Stimulated activated CD4-positive, alpha-beta T cell treated with anti-CD3 and anti-CD28 coated beads, TNF-alpha, amount 100 ng/mL, for 24 hours (primary cell): ENCODE measurements at regions not wholly inside any gene's neighbourhood (a gene's known extent, or its start where the extent isn't known, plus 50 kb on each side); places are given as distances from the start of the nearest gene placed in this dataset.

Experiments used
- DNase-seq, 3 experiments: peaks; one replicate each; pipeline ENCODE4 v3.0.0-alpha.2; 2020; ENCODE audit warnings: low read depth in 3 of 3

- DNase-seq = no peak
These were observed 148.3 kb downstream of the IRX2 start for GRCh38 chr5:2603272-2603575.

GRCh38 chr5:2602451-2603271 lies 148.8 kb downstream of the IRX2 start:
- no peak for DNase-seq

- no peak for DNase-seq
These were observed 153.0 kb downstream of the IRX2 start for GRCh38 chr5:2598503-2598902.

DNA sequence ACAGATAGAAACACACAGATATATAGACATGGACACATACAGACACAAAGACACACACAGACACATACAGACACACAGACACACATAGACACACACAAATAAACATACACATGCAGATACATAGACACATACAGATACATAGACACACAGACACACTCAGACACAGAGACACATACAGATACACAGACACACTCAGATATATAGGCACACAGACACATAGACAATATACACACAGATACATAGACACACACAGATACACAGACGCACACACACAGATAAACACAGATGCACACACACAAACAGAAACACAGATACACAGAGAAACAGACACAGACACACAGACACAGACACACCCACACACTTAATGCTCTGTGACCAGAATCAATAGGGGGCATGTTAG lies 156.8 kb downstream of the IRX2 start:
- DNase-seq = no peak

DNA sequence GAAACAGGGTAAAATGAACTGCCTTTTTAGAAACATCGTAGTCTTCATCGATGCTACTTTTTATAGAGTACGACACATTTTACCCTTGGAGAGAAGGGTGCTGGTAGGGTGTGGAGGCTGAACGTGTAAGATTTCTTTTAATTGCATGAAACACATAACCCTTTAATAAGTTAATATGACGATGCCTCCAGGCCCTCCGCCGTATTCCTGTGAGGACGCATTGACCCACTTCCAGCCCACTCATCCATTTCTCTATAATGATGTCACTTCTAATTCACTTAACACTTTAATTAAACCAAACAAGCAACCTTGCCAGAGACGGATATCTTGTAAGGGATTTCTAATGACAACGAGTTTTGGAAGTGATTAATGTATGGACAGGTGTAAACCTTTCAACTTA lies 158.7 kb downstream of the IRX2 start:
- DNase-seq = no peak

GRCh38 chr5:2591777-2592453 lies 159.6 kb downstream of the IRX2 start:
- DNase-seq = no peak

DNA sequence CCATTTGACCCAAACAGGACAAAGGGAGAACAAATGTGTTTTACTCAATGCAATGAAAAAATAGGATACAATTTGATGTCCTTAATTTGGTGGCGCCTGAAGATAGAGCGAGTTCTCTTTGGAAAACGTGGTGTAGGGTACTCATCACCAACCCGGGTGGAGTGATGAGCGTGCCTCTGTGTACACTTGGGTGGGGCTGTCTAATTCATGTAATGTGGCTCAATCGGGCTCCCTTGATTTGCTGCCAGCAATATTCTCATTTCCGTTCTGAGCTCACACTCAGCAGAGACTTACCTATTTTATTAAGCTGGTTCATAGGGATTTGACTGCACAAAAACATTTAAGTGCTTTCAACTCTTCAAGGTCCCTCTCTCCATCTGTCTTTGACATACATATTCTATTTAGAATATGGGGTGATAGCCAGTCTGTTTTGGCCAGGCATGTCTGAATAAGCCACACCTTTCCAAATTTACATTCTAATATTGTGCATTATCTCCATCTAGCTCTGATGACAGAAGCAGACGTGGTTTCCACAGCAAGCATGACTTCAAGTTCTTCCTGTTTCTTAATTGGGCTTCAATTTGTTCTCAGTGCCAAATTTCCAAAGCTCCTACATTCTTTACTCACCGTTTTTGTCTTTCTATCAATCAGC lies 162.5 kb downstream of the IRX2 start:
- no peak for DNase-seq

DNA sequence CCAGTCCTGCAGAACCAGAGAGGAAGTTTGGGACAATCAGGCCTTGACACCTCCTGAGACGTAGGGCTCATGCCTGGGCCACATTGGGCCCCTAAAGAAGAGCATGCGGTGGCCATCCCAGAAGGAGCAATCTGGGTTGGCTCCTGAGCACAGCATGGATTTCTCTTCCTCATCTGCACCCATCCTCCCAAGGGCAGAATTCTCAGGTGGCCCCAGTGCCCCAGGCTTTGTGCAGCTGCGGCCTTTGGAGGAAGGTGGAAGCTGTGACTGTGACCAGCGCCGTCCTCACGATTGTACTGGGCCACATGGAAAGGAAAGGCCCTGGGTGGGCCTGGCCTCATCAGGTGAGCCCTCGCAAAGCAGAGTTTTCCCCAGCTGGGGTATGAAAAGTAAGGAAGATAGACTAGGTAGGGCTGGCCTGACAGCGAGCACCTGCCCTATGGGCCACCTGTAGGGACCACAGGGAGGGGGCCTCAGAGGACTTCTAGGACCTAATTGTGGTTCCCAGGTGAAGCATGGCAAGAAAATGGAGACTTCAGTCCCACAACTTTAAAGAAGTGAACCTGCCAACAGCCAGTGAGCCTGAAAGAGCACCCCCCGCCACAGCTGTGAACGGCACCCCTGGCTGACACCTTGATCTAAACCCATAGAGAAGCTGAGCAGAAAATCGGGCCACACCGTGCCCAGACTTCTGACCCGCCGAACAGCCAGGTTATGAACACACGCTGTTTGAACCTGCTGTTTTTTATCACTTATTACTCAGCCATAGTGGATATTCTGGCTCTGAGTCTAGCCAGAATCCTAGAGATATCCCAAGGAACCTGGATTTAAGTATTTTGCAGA lies 164.1 kb downstream of the IRX2 start:
- no peak for DNase-seq

DNA sequence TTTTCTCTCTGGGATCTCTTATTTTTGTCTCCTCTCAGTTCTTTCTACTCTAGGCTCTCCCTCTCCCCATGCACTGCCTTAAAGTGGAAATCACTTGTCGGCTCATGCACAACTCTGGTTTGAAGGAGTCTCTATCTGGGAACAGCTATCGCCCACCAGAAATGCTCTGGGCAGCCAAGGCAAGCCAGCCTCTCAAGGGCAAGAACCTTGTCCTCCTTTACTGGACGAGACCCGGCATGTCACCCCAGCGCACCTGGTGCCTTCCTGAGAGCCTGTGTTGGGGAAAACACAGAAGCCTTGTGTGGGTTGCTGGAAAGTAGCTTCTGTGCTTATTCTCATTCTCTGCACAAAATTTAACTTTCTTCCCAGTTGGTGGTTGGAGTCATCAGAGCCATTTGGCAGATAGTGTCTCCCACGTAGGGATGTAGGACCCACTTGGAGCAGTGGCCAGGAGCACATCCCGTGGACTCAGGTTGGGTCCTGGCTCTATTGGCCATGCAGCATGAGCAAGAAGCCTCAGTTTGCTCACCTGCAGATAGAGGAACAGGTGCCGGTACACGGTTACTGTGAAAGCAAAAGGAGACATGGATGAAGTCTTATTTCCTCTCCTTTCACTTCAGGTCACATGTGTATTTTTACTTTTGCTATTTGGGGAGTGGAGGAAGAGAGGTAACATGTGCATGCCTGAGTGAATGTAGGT lies 165.3 kb downstream of the IRX2 start:
- no peak for DNase-seq

DNA sequence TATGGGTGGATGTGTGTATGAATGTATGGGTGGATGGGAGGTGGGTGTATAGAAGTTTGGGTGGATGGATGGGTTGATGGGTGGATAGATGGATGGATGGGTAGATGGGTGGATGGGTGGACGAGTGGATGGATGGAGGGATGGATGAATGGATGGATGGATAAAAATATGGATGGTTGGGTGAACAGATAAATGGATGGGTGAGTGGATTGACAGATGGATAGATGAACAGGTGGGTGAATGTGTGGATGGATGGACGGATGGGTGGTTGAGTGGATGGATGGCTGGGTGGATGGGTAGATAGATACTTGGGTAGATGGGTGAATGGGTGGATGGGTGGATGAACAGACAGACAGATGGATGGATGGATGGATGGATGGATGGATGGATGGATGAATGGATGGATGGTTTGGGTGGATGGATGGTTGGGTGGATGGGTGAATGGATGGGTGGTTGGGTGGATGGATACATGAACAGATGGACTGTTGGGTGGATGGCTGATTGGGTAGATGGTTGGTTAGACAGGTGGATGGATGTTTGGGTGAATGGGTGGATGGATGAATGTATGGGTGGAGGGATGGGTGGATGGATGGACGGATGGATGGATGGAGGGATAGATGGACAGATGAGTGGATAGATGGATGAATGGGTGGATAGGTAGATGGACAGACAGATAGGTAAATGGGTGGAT lies 166.8 kb downstream of the IRX2 start:
- no peak for DNase-seq

DNA sequence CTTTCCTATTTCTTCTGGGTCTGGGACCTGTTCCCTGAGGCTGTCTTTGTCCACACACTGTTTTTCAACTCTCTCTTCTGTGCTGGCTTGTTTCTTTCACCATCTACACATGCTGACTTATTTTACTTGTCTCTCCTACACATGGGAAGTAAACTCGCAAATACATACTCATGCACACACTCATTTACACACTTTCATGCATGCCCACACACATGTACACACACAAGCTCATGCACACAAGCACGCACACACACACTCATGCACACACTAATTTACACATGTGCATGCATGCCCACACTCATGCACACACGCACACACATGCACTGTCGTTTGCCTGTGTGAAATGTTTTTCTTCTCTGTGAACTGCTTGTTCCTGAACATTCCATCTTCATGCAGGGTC lies 169.0 kb downstream of the IRX2 start:
- DNase-seq = no peak

DNA sequence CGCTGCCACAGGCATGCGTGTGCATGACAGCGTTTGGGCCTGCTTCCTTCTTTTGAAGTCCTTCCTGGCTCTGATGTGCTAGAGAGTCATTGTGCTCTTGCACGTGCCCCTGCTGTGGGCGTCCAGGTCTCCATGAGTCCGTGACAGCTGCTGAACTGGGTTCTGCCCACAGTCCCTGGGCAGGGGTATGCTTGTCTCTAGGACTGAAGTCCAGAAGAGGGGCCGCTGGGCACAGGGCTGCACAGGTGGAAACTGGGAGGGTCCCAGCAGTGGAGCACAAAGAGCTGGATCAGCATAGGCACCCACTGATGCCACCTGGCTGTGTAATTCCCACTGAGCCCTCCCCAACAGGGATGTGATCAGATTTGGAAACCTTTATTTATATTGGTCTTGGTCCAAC lies 169.4 kb downstream of the IRX2 start:
- no peak for DNase-seq

DNA sequence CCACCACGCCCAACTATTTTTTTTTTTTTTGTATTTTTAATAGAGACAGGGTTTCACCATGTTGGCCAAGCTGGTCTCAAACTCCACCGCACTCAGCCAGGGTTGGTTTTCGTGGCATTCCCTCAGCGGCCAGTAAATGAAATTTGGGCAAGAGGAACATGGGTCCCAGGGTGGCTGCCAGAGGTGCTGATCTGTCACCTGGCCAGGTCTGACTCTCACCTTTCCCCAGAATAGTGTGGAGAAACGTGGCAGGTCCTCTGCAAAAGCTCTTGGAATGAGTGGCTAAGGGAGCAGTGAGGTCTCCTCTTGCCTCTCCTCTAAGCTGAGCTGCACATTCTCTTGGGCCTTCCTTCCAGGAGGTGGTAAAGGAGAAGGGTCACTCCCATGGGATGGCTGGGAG lies 170.1 kb downstream of the IRX2 start:
- DNase-seq = no peak

GRCh38 chr5:2579126-2579525 lies 172.4 kb downstream of the IRX2 start:
- DNase-seq = no peak

DNA sequence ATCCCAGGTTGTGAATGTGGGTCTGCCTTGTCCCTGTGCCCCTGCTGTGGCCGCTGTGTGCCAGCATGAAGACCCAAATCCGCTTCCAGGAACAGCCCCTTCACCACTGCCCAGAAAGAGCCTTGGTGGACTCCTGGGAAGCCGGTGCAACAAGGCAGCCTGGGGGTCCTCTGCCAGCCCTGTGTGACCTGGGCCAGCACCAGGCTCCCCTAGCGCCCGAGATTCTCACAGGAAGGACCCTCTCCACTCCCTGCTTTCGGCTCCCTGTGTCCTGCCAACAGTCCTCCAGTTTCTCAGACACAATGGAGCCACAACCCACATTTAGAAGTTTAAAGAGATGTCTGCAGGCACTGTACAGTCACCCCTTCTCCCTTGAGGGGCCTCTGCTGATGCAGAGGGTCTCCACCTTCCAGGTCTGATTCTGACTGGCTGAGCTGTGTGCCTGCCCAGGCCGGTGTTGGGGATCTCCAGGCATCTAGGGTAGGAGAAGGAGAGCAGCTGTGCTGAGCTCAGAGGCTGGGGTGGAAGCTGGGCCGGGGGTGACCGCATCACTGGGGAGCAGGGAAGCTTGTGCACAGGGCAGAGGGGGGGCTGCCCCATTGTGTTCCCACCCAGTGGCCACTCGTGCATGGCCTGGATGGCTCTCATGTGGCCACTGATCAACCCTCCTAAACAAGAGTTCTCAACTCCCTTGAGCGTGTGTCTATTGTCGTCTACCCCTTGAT lies 174.0 kb downstream of the IRX2 start:
- DNase-seq = no peak

DNA sequence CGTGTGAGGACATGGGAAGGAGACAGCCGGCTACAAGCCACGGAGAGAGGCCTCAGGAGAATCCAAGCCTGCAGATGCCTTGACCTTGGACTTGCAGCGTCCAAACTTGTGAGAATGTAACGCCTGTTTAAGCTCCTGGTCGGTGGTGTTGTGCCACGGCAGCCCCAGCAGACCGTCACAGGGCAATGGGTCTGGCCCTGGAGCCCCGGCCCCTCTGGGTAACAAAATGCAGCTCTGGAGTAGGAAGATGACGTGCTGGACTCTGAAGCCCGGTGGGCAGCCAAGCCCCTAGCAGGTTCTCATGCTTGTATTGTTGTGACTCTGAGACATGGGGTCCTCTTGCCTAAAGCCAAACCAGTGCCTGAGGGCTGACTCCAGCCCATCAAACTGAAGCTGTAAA lies 174.7 kb downstream of the IRX2 start:
- no peak for DNase-seq

GRCh38 chr5:2575871-2576270 lies 175.6 kb downstream of the IRX2 start:
- DNase-seq = no peak

DNA sequence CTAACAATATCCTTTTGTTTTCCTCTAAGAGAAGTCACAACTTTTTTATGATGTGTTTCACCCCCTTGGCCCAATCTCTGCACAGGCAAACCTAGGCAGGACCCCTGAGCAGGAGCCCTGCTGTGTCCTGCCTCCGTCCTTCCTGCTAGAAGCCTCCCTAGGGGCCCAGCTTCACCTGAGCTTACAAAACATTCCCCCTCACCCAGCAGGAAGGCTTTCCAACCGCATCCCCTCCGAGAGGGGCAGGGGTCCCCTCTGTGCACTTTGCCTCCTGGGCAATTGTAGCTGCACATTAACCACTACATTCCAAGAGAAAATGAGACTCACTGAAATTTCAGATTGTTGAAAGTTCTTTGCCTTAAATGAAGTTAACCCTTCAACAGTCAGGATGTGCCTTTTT lies 176.2 kb downstream of the IRX2 start:
- DNase-seq = no peak

DNA sequence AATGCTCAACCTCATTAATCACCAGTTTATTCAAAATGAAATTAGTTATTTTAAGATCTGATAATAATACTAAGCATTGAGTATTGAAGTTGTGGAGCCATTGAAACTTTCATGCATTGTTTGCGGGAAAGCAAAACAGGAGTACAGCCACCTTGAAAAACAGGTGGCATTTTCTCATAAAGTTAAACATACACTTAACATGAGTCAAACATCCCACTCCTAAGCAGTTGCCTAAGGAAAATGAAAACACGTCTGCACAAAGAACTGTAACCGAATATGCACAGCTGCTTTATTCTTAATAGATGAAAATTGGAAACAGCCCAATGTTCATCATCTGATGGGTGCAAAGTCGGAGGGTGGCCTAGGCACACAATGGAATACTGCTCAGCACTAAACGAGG lies 177.3 kb downstream of the IRX2 start:
- no peak for DNase-seq

DNA sequence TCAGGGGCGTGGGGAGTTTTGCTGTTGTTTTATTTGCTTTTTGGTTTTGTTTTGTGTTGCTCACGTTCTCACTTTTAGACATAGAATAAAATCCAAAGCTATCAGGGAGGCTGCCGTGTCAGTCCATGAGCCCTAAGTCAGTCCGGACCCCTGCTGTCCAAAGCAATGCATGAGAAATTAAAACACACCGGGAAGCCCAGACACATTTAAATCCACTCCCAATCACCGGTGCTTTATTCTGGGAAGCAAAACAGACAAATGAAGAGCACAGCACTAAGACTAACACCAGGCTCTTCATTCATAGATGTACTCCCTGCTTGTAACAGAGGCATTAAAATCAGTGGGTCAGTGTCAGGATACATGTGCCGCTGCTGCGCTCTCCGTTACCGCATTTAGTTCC lies 180.9 kb downstream of the IRX2 start:
- no peak for DNase-seq
